ENCODE measurements at regions not wholly inside any gene's neighbourhood (a gene's known extent, or its start where the extent isn't known, plus 50 kb on each side); places are given as distances from the start of the nearest gene placed in this dataset.

- no peaks in the 10 kb centered on the region for H3F3A ChIP-seq (ENCODE audit: insufficient read depth, low read length, poor library complexity, severe bottlenecking)
- no peak overlapping the region for H3K27ac ChIP-seq (ENCODE audit: low read length)
- no peak overlapping the region for H3K4me3 ChIP-seq (ENCODE audit: low read length)
- H3K79me2 ChIP-seq (replicated peaks; ENCODE audit: insufficient read depth, low read length) = no peaks in the 10 kb centered on the region
- no peak overlapping the region for H3K4me2 ChIP-seq (ENCODE audit: low read length)
- TF ChIP-seq, protein P1, sequence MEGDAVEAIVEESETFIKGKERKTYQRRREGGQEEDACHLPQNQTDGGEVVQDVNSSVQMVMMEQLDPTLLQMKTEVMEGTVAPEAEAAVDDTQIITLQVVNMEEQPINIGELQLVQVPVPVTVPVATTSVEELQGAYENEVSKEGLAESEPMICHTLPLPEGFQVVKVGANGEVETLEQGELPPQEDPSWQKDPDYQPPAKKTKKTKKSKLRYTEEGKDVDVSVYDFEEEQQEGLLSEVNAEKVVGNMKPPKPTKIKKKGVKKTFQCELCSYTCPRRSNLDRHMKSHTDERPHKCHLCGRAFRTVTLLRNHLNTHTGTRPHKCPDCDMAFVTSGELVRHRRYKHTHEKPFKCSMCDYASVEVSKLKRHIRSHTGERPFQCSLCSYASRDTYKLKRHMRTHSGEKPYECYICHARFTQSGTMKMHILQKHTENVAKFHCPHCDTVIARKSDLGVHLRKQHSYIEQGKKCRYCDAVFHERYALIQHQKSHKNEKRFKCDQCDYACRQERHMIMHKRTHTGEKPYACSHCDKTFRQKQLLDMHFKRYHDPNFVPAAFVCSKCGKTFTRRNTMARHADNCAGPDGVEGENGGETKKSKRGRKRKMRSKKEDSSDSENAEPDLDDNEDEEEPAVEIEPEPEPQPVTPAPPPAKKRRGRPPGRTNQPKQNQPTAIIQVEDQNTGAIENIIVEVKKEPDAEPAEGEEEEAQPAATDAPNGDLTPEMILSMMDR (IDR thresholded peaks at IDR 0.05; ENCODE audit: poor library complexity, severe bottlenecking) = no peak
- no peak for TF ChIP-seq REST (IDR thresholded peaks at IDR 0.05; ENCODE audit: borderline replicate concordance)
- TF ChIP-seq POLR2AphosphoS5 (IDR thresholded peaks at IDR 0.05) = no peak
- TF ChIP-seq RAD21 (conservative IDR thresholded peaks at IDR 0.05) = no peak
- TF ChIP-seq TAF1 (IDR thresholded peaks at IDR 0.05; ENCODE audit: low read depth) = no peak
- TF ChIP-seq EZH2 (IDR thresholded peaks at IDR 0.05; ENCODE audit: borderline replicate concordance, insufficient read depth, low read length, poor library complexity, severe bottlenecking) = no peak
- no peak for TF ChIP-seq SMC3 (conservative IDR thresholded peaks at IDR 0.05; ENCODE audit: poor library complexity)
- no peak for TF ChIP-seq EP300 (conservative IDR thresholded peaks at IDR 0.05; ENCODE audit: poor library complexity, severe bottlenecking)
- no peak for TF ChIP-seq MXI1 (conservative IDR thresholded peaks at IDR 0.05; ENCODE audit: poor library complexity, severe bottlenecking)
- H3K9ac ChIP-seq (ENCODE audit: low read length) = no peak overlapping the region
- no peak overlapping the region for H2AFZ ChIP-seq (ENCODE audit: low read depth, low read length)
- no peaks in the 10 kb centered on the region for H3K9me2 ChIP-seq (ENCODE audit: insufficient read depth, low read length)
- peaks cover 3% of the 10 kb centered on the region for H3K9me3 ChIP-seq (ENCODE audit: low read length)
- no peaks in the 10 kb centered on the region for H4K20me1 ChIP-seq (ENCODE audit: insufficient read depth)
- no peaks in the 10 kb centered on the region for H3K36me3 ChIP-seq (ENCODE audit: insufficient read depth, low read length)
- H3K27me3 ChIP-seq (ENCODE audit: insufficient read depth, low read depth, low read length) = no peaks in the 10 kb centered on the region
Observed at GRCh38 chr2:54365661-54366060, 90.5 kb upstream of the SPTBN1 start.

DNA sequence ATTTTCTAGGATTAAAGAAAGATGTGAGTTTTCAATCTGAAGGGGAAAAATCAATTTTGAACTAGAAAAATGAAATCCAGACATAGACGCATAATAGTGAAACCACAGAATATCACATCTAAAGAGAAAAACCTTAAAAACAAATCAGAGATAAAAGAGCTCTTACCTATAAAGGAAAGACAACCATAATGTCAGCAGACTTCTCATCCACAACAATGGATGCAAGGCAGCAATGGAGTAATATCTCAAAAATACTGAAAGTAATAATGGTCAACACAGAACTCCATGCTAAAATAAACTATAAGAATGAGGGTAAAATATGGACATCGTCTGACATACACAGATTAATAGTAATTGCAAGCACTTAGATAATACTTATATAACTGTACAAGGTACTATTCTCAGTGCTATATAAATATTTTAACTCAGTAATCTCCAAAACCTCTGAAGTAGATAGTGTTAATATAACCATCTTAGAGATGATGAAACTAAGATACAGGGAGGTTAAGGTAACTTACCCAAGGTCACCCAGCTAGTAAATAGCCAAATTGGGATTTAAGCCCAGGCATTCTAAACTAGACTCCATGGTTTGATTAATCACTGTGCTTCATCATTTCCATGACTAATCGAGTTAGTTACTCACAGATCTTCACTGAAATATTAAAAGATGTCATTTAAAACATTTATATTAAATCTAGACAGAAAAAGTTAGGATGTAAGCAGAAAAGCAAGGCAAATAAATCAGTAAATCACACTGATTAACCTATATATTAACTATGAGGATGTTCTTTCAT, 89.4 kb upstream of the SPTBN1 start:
- H3K9me3 ChIP-seq (ENCODE audit: low read length) = peaks cover 3% of the 10 kb centered on the region
- TF ChIP-seq EP300 (conservative IDR thresholded peaks at IDR 0.05; ENCODE audit: poor library complexity, severe bottlenecking) (no peak), MXI1 (conservative IDR thresholded peaks at IDR 0.05; ENCODE audit: poor library complexity, severe bottlenecking) (no peak), EZH2 (IDR thresholded peaks at IDR 0.05; ENCODE audit: borderline replicate concordance, insufficient read depth, low read length, poor library complexity, severe bottlenecking) (no peak), TAF1 (IDR thresholded peaks at IDR 0.05; ENCODE audit: low read depth) (no peak), SMC3 (conservative IDR thresholded peaks at IDR 0.05; ENCODE audit: poor library complexity) (no peak), RAD21 (conservative IDR thresholded peaks at IDR 0.05) (no peak), REST (IDR thresholded peaks at IDR 0.05; ENCODE audit: borderline replicate concordance) (no peak), POLR2AphosphoS5 (IDR thresholded peaks at IDR 0.05) (no peak)
- H4K20me1 ChIP-seq (ENCODE audit: insufficient read depth) = no peaks in the 10 kb centered on the region
- H3K9me2 ChIP-seq (ENCODE audit: insufficient read depth, low read length) = no peaks in the 10 kb centered on the region
- no peak overlapping the region for H2AFZ ChIP-seq (ENCODE audit: low read depth, low read length)
- H3K4me2 ChIP-seq (ENCODE audit: low read length) = no peak overlapping the region
- no peaks in the 10 kb centered on the region for H3F3A ChIP-seq (ENCODE audit: insufficient read depth, low read length, poor library complexity, severe bottlenecking)
- H3K4me3 ChIP-seq (ENCODE audit: low read length) = no peak overlapping the region
- H3K9ac ChIP-seq (ENCODE audit: low read length) = no peak overlapping the region
- no peak overlapping the region for H3K27ac ChIP-seq (ENCODE audit: low read length)
- H3K79me2 ChIP-seq (replicated peaks; ENCODE audit: insufficient read depth, low read length) = no peaks in the 10 kb centered on the region
- no peaks in the 10 kb centered on the region for H3K36me3 ChIP-seq (ENCODE audit: insufficient read depth, low read length)
- H3K27me3 ChIP-seq (ENCODE audit: insufficient read depth, low read depth, low read length) = no peaks in the 10 kb centered on the region

Measured in neural cell (in vitro differentiated cells).